ELF-1 (cell line): ENCODE measurements at regions not wholly inside any gene's neighbourhood (a gene's known extent, or its start where the extent isn't known, plus 50 kb on each side); places are given as distances from the start of the nearest gene placed in this dataset.

Source experiments
- DNase-seq: peaks from one replicate; pipeline ENCODE4 v3.0.0-alpha.2; 2016; ENCODE audit warnings: low read depth, low spot score

DNA sequence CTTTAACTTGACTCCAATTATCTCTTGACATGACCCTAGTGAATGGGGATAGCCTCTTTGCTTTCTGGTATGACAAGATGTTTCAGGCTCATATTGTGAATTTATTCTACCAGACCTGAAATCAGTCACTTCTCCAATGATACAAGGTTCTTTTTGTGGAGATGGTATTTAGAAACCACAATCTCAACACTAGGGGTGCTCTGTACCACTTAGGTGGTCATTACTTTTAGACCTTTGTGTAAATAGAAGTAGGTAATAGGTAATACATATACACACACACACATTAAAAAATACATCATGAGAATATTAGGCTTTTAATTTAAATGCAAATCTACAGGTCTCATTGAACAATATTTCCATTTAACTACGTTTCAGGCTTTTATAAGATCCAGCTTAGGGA lies 199.0 kb upstream of the RHOBTB1 start:
- no peak for DNase-seq

DNA sequence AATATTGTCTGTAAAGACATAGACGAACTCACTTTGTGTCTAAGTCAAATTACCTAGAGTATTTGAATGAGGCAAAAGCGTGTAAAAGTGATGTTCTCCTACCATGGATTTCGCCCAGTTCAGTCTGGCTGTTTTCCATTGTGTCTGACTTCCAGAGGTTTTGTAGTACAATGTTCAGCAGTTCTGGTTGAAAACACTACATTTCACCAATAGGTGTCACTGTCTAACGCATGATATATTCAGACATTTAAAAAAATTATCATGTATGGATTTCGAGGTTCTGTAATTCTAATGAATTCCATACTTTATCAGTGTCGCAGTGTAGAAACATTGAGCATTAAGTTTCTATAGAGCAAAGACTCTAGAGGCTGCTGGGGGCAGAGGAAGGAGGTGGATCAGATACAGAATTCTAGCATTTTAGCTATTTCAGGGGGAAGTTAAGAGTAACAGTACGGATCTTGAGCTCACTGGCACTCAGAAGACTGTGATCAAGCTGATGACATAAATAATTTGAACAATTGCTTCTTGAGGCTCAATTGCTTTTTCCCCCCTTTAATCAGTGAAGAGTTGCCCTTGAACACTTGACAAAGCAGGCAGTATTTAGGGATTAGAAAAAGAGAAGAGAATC lies 196.9 kb upstream of the RHOBTB1 start:
- DNase-seq, result no peak

GRCh38 chr10:61139592-61139953 lies 195.6 kb upstream of the RHOBTB1 start:
- DNase-seq, result no peak

- no peak for DNase-seq
These were observed 195.0 kb upstream of the RHOBTB1 start for GRCh38 chr10:61138708-61139591.

- no peak for DNase-seq
These were observed 192.2 kb upstream of the RHOBTB1 start for GRCh38 chr10:61136139-61136538.

DNA sequence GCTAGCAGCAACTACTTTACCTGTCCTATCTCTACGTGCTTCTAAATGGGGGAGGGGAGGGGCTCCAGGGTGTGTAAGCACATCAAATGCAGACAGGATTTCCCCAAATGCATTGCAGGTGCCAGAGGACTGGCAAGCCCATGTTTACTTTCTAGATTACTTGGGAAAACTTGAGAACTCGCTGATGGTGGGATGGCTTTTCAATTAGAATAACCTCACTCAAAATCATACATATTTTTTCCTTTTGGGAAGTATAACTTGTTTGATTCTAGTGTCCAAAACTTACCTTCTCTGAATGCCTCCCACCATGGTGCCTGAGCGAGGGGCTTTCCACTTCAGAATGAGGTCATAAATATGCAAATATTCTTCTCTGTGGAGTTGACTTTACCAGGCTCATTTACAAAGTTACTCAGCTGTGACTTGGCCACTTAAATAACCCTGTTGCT lies 191.3 kb upstream of the RHOBTB1 start:
- no peak for DNase-seq

GRCh38 chr10:61130366-61130765 lies 186.4 kb upstream of the RHOBTB1 start:
- DNase-seq, result no peak

DNA sequence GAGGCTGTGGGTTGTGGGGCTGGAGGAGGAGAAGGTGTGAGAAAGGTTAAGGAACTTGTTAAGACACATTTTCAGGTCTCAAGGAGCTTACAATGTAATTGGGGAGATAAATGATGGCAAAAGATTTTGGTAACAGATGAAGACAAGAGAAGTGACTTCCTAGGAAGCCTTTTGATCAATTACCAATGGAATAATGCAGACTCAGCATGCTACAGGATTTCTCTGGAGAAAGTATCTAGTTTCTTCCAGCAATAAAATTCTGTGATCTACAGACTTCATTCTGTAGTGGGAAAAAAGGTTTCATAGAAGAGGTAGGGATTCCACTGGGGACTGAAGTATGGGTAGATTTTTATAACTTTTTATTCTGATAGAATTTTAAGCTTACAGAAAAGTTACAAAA lies 184.2 kb upstream of the RHOBTB1 start:
- DNase-seq, result no peak

GRCh38 chr10:61125560-61126170 lies 181.7 kb upstream of the RHOBTB1 start:
- DNase-seq, result no peak

DNA sequence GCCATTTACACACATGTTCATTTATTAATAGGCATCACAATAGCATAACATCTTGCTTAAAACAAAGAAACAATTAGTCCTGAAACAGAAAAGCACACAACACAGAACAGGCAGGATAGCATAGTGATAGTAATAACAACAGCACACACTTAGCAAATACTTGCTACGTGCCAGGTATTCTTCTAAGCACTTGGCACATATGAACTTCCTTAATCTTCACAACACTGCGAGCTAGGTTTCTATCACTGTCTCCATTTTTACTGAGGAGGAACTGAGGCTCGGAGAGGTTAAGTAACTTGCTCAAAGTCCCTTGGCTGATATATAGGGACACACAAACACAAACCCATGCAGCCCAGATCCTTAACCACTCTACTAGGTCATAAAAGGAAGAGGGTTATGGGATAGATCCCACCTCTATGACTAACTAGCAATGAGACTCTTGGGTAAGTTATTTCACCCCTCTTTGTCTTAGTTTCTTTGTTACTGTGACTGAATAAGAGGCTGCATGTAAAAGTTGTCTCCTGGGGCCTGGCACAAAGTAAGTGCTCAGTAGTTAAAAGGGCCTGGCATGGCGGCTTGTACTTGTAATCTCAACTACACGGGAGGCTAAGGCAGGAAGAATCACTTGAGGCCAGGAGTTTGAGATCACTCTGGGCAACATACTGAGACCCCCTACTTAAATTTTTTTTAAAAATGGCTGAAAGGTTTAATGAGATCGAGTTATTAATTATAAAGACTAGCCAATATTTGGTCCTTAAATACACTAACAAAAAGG lies 181.0 kb upstream of the RHOBTB1 start:
- no peak for DNase-seq

- no peak for DNase-seq
These were observed 176.8 kb upstream of the RHOBTB1 start for GRCh38 chr10:61120805-61121204.

DNA sequence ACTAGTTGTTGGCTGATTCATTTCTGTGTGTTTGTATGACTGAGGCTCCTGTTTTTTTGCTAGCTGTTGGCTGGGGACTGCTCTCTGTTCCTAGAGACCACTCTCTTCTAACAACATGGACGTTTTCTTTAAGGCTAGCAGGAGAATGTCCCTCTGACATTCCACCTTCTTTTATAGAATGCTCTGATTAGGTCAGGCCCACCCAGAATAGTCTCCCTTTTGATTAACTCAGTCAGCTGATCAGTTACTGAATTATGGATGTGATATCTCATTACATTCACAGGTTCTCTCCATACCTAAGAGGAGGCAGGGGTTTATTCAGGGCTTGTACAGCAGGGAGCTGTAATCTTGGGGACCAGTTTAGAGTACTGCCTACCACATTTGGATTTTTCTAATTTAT lies 175.6 kb upstream of the RHOBTB1 start:
- no peak for DNase-seq

GRCh38 chr10:61115897-61116296 lies 171.9 kb upstream of the RHOBTB1 start:
- no peak for DNase-seq

DNA sequence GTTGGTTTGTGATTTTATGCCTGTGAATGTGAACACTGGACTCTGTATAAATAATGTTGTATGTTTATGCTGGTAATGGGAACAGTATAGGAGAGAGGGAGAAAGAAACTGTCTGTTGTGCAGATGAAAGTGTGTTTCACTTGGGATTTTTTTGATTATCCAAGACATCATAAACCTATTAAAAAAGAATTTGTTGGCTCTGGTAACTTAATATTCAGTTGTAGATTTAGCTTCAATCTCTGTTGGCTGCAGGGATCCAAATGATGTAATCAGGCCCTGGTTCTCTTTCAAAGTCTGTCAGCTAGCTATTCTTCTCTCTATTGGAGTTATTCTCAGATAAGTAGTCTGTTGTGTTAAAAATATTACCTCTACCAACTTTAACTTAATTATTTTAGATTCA lies 168.8 kb upstream of the RHOBTB1 start:
- DNase-seq, result no peak

DNA sequence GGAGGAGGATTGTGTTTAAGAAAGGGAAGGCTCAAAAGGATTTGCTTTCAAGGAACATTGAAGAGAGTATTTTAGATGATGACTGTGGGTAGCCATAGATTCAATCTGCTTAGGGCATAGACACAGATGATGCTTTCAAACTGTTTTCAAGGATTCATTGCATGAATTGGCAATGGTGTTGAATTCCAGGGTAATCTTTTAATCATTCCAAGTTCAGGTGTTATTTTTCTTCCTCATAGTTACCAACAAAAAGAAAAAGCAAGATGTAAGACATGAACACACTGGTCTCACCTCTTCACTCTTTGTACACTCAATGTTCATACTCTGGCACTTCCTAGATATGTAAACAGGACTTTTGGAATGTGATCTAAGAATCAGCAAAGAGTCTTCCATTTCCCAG lies 167.0 kb upstream of the RHOBTB1 start:
- DNase-seq, result no peak

DNA sequence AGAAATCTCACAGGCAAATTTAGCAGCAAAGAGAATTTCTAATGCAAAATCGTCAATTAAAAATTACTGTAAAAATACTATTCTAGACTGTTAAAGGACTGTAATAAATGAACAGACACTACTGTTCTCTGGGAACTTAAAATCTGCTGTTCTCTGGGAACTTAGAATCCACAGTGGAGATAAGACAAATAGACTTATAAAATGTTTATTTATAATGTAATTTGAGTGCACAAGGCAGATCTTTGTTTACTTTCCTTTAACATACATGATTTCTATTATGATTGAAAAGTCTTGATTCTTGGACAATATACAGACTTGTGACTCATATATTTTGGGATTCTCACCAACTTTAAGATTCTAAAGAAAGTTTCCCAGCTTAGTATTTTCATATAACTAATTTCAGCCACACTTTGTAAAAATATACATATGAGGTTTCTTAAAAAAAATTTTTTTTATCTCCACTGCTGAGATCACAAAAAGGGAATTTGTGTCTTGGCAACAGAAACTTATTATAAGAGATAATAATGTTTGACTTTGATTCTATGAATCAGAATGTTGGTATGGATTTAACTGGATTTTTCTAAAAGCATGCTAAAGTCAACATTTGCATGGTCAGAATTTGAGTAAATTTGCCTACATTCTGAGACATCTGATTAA lies 166.3 kb upstream of the RHOBTB1 start:
- DNase-seq, result no peak

- no peak for DNase-seq
These were observed 164.9 kb upstream of the RHOBTB1 start for GRCh38 chr10:61108915-61109314.

GRCh38 chr10:61100887-61101286 lies 156.9 kb upstream of the RHOBTB1 start:
- no peak for DNase-seq

GRCh38 chr10:61099756-61100155 lies 155.8 kb upstream of the RHOBTB1 start:
- no peak for DNase-seq

DNA sequence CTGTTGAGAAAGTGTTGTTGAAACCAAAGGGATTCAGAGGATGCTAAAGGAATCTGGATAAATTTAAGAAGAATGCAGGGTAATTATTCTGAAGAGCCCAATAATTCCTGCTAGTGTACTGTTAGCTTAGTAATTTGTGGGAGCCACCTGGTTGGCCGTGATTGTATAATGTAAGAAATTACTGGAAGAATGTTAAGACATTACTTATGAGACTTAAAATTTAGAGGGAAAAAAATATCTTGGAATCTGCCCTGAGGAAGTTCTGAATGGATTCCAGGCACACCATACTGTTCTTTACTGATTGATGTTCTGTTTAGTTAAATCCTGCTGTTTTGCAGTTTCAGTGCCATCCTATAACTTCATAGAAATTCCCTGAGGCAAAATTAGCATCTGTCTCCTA lies 155.0 kb upstream of the RHOBTB1 start:
- DNase-seq, result no peak

DNA sequence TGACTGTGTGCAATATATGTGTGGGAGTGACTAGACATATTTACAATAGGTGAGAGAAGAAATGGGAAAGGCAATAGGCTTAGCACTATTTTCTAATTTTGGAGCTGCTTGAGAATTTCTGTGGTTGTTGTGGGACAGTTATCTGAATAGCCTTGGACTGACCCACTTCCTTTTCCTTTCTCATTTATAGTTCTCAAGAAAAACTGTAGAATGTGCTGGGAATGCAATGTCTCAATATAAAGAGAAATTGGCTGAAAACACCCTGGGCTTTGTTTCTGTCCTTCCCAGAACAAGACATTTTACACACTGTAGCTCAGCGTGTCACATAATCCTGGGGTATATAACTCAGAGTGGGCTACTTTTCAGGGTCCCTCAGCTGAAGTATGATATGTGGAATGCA lies 153.0 kb upstream of the RHOBTB1 start:
- no peak for DNase-seq

DNA sequence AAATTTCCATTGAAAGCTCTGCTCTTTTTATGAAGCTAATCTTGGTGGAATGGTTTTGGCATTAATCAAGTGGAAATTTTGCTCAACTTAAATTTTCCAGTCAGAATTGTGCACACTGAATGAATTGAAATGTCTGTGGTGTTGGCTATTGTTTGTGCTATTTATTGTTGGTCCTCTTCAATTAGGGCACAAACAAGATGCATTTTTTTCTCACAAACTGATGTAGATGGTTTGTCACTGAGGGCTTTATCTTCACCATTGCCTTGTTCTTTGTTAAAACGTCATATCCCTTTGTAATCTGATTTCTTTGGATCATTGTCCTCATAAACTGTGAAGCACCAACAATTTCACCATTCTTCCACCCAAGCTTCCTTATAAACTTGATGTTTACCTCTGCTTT lies 152.1 kb upstream of the RHOBTB1 start:
- no peak for DNase-seq
